Prostate gland (tissue), 2 donors: ENCODE measurements at regions not wholly inside any gene's neighbourhood (a gene's known extent, or its start where the extent isn't known, plus 50 kb on each side); places are given as distances from the start of the nearest gene placed in this dataset.

Experiments
- DNase-seq: peaks from one replicate; pipeline ENCODE4 v3.0.0-alpha.2; 2019; ENCODE audit warnings: low spot score
- H3K27ac ChIP-seq, 2 donors: fragments of 200-600 bp; sonication (generic); 2 replicates each; pipeline ENCODE4 v1.5.1; 2017 to 2019
- H3K27me3 ChIP-seq: fragments of 200-600 bp; sonication (generic); replicated peaks from 2 replicates; pipeline ENCODE4 v1.5.1; 2019; ENCODE audit not compliant: insufficient read depth
- H3K36me3 ChIP-seq, 2 donors: fragments of 200-600 bp; sonication (generic); 1 replicate in 1 of 2; 2 replicates in 1 of 2; pipeline versions ENCODE4 v1.5.1 to v1.8.1; 2017 to 2019
- H3K4me1 ChIP-seq: fragments of 200-600 bp; sonication (generic); replicated peaks from 2 replicates; pipeline ENCODE4 v1.5.1; 2019
- H3K4me3 ChIP-seq, 2 donors: fragments of 200-600 bp; sonication (generic); 2 replicates each; pipeline ENCODE4 v1.5.1; 2017 to 2019
- H3K9me3 ChIP-seq: fragments of 200-600 bp; sonication (generic); 2 replicates; pipeline ENCODE4 v1.5.1; 2017
- CTCF ChIP-seq, 4 experiments: fragments of 200-600 bp in 2 of 4; fragments of 450-650 bp in 2 of 4; sonication (generic) in 2 of 4; IDR thresholded peaks; 1 replicate in 3 of 4; 2 replicates in 1 of 4; pipeline ENCODE4 v1.5.1; 2016 to 2019; ENCODE audit warnings: antibody characterized with exemption in 4 of 4, mild to moderate bottlenecking in 2 of 4, moderate library complexity in 2 of 4
- POLR2A ChIP-seq: fragments of 450-650 bp; IDR thresholded peaks from one replicate; pipeline ENCODE4 v1.6.1; 2016; ENCODE audit warnings: antibody characterized with exemption, mild to moderate bottlenecking
- POLR2AphosphoS5 ChIP-seq: sonication (generic); formaldehyde crosslinking; IDR thresholded peaks from one replicate; pipeline ENCODE4 v1.6.1; 2017; ENCODE audit warnings: antibody characterized with exemption
- WGBS: methylation state at CpG from one replicate; pipeline ENCODE4 v1.1.5; 2018; 5-methylcytosine and 5-hydroxymethylcytosine counted together
- intact Hi-C: fragments of 100-400 bp; cut with DNase I; formaldehyde crosslinking; loops from one replicate; pipeline ENCODE4 v1.14.2; 2022

GRCh38 chr6:97901531-97901930 is 618.5 kb upstream of the MMS22L start:
- intact Hi-C loops: no loop called here
- DNase-seq: no peak
- H3K27ac ChIP-seq: no peak overlapping the region

DNA sequence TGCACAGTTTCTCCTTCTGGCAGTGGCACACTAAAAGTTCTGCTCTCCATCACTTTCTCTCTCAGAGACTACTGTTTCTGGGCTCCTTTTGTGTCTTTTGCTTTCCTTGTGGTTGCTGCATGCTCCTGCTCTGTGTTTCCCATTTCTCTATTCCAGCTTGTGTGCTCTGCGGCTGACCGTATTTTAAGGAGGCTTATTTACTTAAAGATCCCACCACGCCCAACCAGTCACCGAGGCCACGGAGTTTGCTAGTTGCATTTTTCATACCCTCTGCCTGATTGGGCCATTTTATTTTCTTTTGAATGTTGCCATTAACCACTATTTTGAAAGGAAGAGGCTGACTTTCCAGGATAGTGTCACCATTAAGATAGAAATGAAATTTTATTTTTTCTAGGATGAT is 626.4 kb upstream of the MMS22L start:
- H3K9me3 ChIP-seq: no peaks in the 10 kb centered on the region
- DNase-seq: no peak
- H3K36me3 ChIP-seq: no peaks in the 10 kb centered on the region
- H3K4me1 ChIP-seq: no peaks in the 10 kb centered on the region
- 51% methylated on average over 5 of the region's 5 CpGs for WGBS
- no peaks in the 10 kb centered on the region for H3K27me3 ChIP-seq
- H3K4me3 ChIP-seq: no peak overlapping the region
- H3K27ac ChIP-seq: no peak overlapping the region
- intact Hi-C loops: no loop called here
- TF ChIP-seq POLR2AphosphoS5 (no peak), CTCF (IDR thresholded peaks at IDR 0.05) (no peak), POLR2A (no peak)

More at GRCh38 chr6:97901531-97901930, 618.5 kb upstream of the MMS22L start:
- Histone ChIP-seq H3K4me1 (no peaks in the 10 kb centered on the region), H3K9me3 (no peaks in the 10 kb centered on the region), H3K4me3 (no peak overlapping the region), H3K27me3 (no peaks in the 10 kb centered on the region), H3K36me3 (no peaks in the 10 kb centered on the region)
- TF ChIP-seq POLR2AphosphoS5 (no peak), POLR2A (no peak), CTCF (IDR thresholded peaks at IDR 0.05) (no peak)
- WGBS: 86% methylated on average over 1 of the region's 1 CpG

- no peak overlapping the region for H3K4me3 ChIP-seq
- intact Hi-C loops: no loop called here
- WGBS: 90% methylated on average over 1 of the region's 1 CpG
Measured at GRCh38 chr6:97913721-97914120, 630.7 kb upstream of the MMS22L start.

GRCh38 chr6:97914912-97915311 is 631.9 kb upstream of the MMS22L start:
- DNase-seq: no peak
- H3K27ac ChIP-seq: no peak overlapping the region
- intact Hi-C loops: no loop called here
- WGBS: 84% methylated on average over 5 of the region's 5 CpGs
- H3K36me3 ChIP-seq: no peaks in the 10 kb centered on the region
- H3K4me1 ChIP-seq: no peaks in the 10 kb centered on the region
- no peaks in the 10 kb centered on the region for H3K27me3 ChIP-seq
- TF ChIP-seq CTCF (IDR thresholded peaks at IDR 0.05) (no peak), POLR2A (no peak), POLR2AphosphoS5 (no peak)
- no peak overlapping the region for H3K4me3 ChIP-seq
- no peaks in the 10 kb centered on the region for H3K9me3 ChIP-seq

More at GRCh38 chr6:97913721-97914120, 630.7 kb upstream of the MMS22L start:
- no peak for DNase-seq
- Histone ChIP-seq H3K36me3 (no peaks in the 10 kb centered on the region), H3K9me3 (no peaks in the 10 kb centered on the region), H3K27ac (no peak overlapping the region), H3K4me1 (no peaks in the 10 kb centered on the region), H3K27me3 (no peaks in the 10 kb centered on the region)
- TF ChIP-seq POLR2A (no peak), CTCF (IDR thresholded peaks at IDR 0.05) (no peak), POLR2AphosphoS5 (no peak)

DNA sequence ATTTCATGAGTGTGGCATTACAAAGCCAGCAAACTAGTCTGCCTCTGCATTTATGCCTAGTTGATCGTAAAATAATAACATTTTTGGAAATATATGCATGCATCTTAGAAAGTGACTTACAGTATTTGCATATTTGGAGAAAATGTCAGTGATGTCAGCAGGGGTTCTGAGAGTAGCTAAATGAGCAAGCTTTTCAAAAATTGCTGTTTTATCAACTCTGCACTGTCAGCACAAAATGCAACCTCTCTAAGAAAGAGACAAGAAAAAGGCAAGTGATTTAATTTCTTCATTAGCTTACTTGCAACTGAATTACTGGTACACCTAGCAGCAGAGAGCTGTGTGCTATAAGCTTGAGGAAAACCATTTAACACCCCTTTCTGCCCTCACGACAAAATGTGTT is 632.5 kb upstream of the MMS22L start:
- WGBS: 49% methylated on average over 2 of the region's 2 CpGs
- Histone ChIP-seq H3K36me3 (no peaks in the 10 kb centered on the region), H3K4me1 (no peaks in the 10 kb centered on the region), H3K4me3 (no peak overlapping the region), H3K27ac (no peak overlapping the region), H3K9me3 (no peaks in the 10 kb centered on the region), H3K27me3 (no peaks in the 10 kb centered on the region)
- TF ChIP-seq CTCF (IDR thresholded peaks at IDR 0.05): no peak
- TF ChIP-seq POLR2A: no peak
- no peak for TF ChIP-seq POLR2AphosphoS5
- no peak for DNase-seq
- intact Hi-C loops: no loop called here
